HepG2 (cell line): ENCODE measurements at regions not wholly inside any gene's neighbourhood (a gene's known extent, or its start where the extent isn't known, plus 50 kb on each side); places are given as distances from the start of the nearest gene placed in this dataset.

Source experiments
- ATAC-seq: fragments of 200-7000 bp; cut with Tn5 transposase; 3 replicates; pipeline ENCODE4 v1.9.1; 2020; ENCODE audit warnings: mild to moderate bottlenecking, moderate library complexity
- BruUV-seq: library from RNA; stranded (reverse); fragments of 400-500 nt; replicated peaks from 2 replicates; lab custom pipeline; 2021; lab: Mats Ljungman, UMichigan
- CTCF ChIA-PET: fragments of 300-600 bp; formaldehyde crosslinking; extraction: SDS; loops from one replicate; lab custom pipeline; 2021; ENCODE audit warnings: low total read pairs, inconsistent platforms, low intra/inter-chr PET ratio; lab: Yijun Ruan, JAX
- POLR2A ChIA-PET: fragments of 350-600 bp; sonication (Branson Sonifier 250); formaldehyde crosslinking; loops from one replicate; lab custom pipeline; 2020; ENCODE audit warnings: antibody characterized with exemption, inconsistent platforms; lab: Yijun Ruan, JAX
- DNase-seq: peaks from one replicate; pipeline ENCODE4 v3.0.0-alpha.2; 2015; ENCODE audit warnings: low spot score
- FAIRE-seq: peaks from 3 replicates; lab custom pipeline; 2011; peaks lifted over from hg19 to GRCh38; lab: Jason Lieb, UNC
- H2AFZ ChIP-seq: one replicate; pipeline ENCODE4 v1.6.1; 2011; ENCODE audit warnings: low read length, inconsistent platforms
- H3K27ac ChIP-seq: fragments of 300-600 bp; 3 replicates; pipeline ENCODE4 v1.8.0; 2011; ENCODE audit warnings: mixed run types, mild to moderate bottlenecking, mixed read lengths, low read length, inconsistent platforms; ENCODE audit not compliant: insufficient read depth; ENCODE audit errors: extremely low read length
- H3K27me3 ChIP-seq, 2 experiments: fragments of 200-600 bp in 1 of 2; 2 replicates in 1 of 2; 3 replicates in 1 of 2; pipeline versions ENCODE4 v1.6.0 to v1.8.0; 2011; ENCODE audit warnings: low read length in 2 of 2, mild to moderate bottlenecking in 2 of 2, moderate library complexity in 2 of 2, inconsistent platforms in 1 of 2; ENCODE audit not compliant: insufficient read depth in 2 of 2, control insufficient read depth in 1 of 2
- H3K36me3 ChIP-seq, 2 experiments: fragments of 200-600 bp in 1 of 2; replicated peaks in 1 of 2; 2 replicates in 1 of 2; 3 replicates in 1 of 2; pipeline versions ENCODE4 v1.5.1 to v1.8.0; 2011; ENCODE audit warnings: low read length in 2 of 2, inconsistent platforms in 1 of 2; ENCODE audit not compliant: insufficient read depth in 2 of 2, control insufficient read depth in 1 of 2
- H3K4me1 ChIP-seq: 2 replicates; pipeline ENCODE4 v1.5.1; 2012; ENCODE audit warnings: low read length, inconsistent platforms; ENCODE audit not compliant: insufficient read depth
- H3K4me2 ChIP-seq: 2 replicates; pipeline ENCODE4 v1.6.0; 2011; ENCODE audit warnings: low read depth, low read length, inconsistent platforms
- H3K4me3 ChIP-seq, 3 experiments: fragments of 200-600 bp in 1 of 3; sonication (generic), shearing (Covaris generic) in 1 of 3; replicated peaks in 1 of 3; 2 replicates each; pipeline ENCODE4 v1.5.1; 2011 to 2016; ENCODE audit warnings: low read length in 3 of 3, inconsistent platforms in 2 of 3, low read depth in 2 of 3, mild to moderate bottlenecking in 2 of 3, control low read depth in 1 of 3, mixed read lengths in 1 of 3; ENCODE audit not compliant: insufficient read depth in 1 of 3
- H3K79me2 ChIP-seq: one replicate; pipeline ENCODE4 v1.6.1; 2011; ENCODE audit warnings: low read length, inconsistent platforms; ENCODE audit not compliant: insufficient read depth
- H3K9ac ChIP-seq: 2 replicates; pipeline ENCODE4 v1.6.0; 2011; ENCODE audit warnings: mild to moderate bottlenecking, low read depth, low read length, inconsistent platforms; ENCODE audit not compliant: insufficient read depth
- H3K9me3 ChIP-seq: 2 replicates; pipeline ENCODE4 v1.5.1; 2012; ENCODE audit warnings: mild to moderate bottlenecking, low read length
- H4K20me1 ChIP-seq: 2 replicates; pipeline ENCODE4 v1.6.0; 2011; ENCODE audit warnings: inconsistent platforms, mild to moderate bottlenecking, low read length, moderate library complexity; ENCODE audit not compliant: insufficient read depth
- CTCF ChIP-seq: sonication (generic); formaldehyde crosslinking; IDR thresholded peaks from 2 replicates; pipeline ENCODE4 v1.5.0; 2020; ENCODE audit warnings: mild to moderate bottlenecking, missing genetic modification reagents, moderate library complexity
- IRF1 ChIP-seq: sonication (generic); formaldehyde crosslinking; IDR thresholded peaks from 2 replicates; pipeline ENCODE4 v1.4.0; 2020; ENCODE audit warnings: low read depth, mild to moderate bottlenecking, missing genetic modification reagents
- JUND ChIP-seq: sonication (generic); formaldehyde crosslinking; IDR thresholded peaks from 2 replicates; pipeline ENCODE4 v1.8.0; 2022; ENCODE audit warnings: mild to moderate bottlenecking, missing genetic modification reagents
- NR1H2 ChIP-seq: sonication (generic); formaldehyde crosslinking; IDR thresholded peaks from 2 replicates; pipeline ENCODE4 v1.8.1; 2022; ENCODE audit warnings: low read depth, missing genetic modification reagents, borderline replicate concordance
- PCBP2 ChIP-seq: fragments of 200-400 bp; formaldehyde crosslinking; optimal IDR thresholded peaks from 2 replicates; pipeline ENCODE3; 2018; ENCODE audit warnings: low read length, low read depth; ENCODE audit not compliant: poor library complexity, severe bottlenecking
- SALL1 ChIP-seq: sonication (generic); formaldehyde crosslinking; IDR thresholded peaks from 2 replicates; pipeline ENCODE4 v1.8.0; 2022; ENCODE audit warnings: mild to moderate bottlenecking, missing genetic modification reagents
- STAG1 ChIP-seq: sonication (generic); formaldehyde crosslinking; IDR thresholded peaks from 2 replicates; pipeline ENCODE4 v1.4.0; 2020; ENCODE audit warnings: missing genetic modification reagents
- UBTF ChIP-seq: sonication (generic); formaldehyde crosslinking; IDR thresholded peaks from 2 replicates; pipeline ENCODE4 v1.4.0; 2020; ENCODE audit warnings: mild to moderate bottlenecking, missing genetic modification reagents
- WGBS: methylation state at CpG from one replicate; pipeline ENCODE4 v1.1.6; 2017; ENCODE audit warnings: low lambda C conversion rate; 5-methylcytosine and 5-hydroxymethylcytosine counted together
- in situ Hi-C: cut with HindIII; loops from 2 replicates; pipeline ENCODE4 v1.10.0; 2017; ENCODE audit warnings: low pct_unique_long_range_greater_than_20kb; ENCODE audit not compliant: extremely low pct_ligation_motif_present
- intact Hi-C: fragments of 100-400 bp; cut with micrococcal nuclease; formaldehyde crosslinking; loops from one replicate; pipeline ENCODE4 v1.10.0; 2022; ENCODE audit not compliant: unreplicated experiment

- no TSS peak for BruUV-seq
- ATAC-seq (peak; percentile 62), DNase-seq (peak; percentile 16), FAIRE-seq (no peak)
- no peaks in the 10 kb centered on the region for H3K36me3 ChIP-seq
- ChIA-PET POLR2A (no interaction called here), CTCF (no interaction called here)
- peaks cover 33% of the 10 kb centered on the region for H3K4me1 ChIP-seq
- in situ Hi-C loops = no loop called here
- intact Hi-C loops = no loop called here
- no peak overlapping the region for H3K4me3 ChIP-seq
- H4K20me1 ChIP-seq = no peaks in the 10 kb centered on the region
- H3K27ac ChIP-seq = no peak overlapping the region
- no peak overlapping the region for H3K4me2 ChIP-seq
- no peaks in the 10 kb centered on the region for H3K79me2 ChIP-seq
- peaks cover 0 to 2% of the 10 kb centered on the region in 2 experiments; a peak in 1 of 5 replicates for H3K27me3 ChIP-seq
- H2AFZ ChIP-seq = no peak overlapping the region
- no peak overlapping the region for H3K9ac ChIP-seq
- WGBS = 42% methylated on average over 2 of the region's 2 CpGs
- no peaks in the 10 kb centered on the region for H3K9me3 ChIP-seq
- TF ChIP-seq IRF1 (no peak), JUND (no peak), SALL1 (CRISPR knock-in tag) (peak; percentile 13; the same call in 1 of the 2 replicates), NR1H2 (CRISPR knock-in tag) (no peak), PCBP2 (no peak)
- TF ChIP-seq, all 625 proteins: peak for 1
These were observed 265.0 kb upstream of the MARCKS start for GRCh38 chr6:113591896-113592827.

- Histone ChIP-seq H4K20me1 (no peaks in the 10 kb centered on the region), H3K4me2 (no peak overlapping the region), H3K79me2 (no peaks in the 10 kb centered on the region), H3K4me3 (no peak overlapping the region), H3K36me3 (no peaks in the 10 kb centered on the region), H3K9ac (no peak overlapping the region), H3K27ac (no peak overlapping the region), H3K9me3 (no peaks in the 10 kb centered on the region), H2AFZ (no peak overlapping the region), H3K27me3 (peaks cover 0 to 4% of the 10 kb centered on the region in 2 experiments; a peak in 2 of 5 replicates), H3K4me1 (peaks cover 43% of the 10 kb centered on the region)
- intact Hi-C loops = no loop called here
- DNase-seq (peak; percentile 18), ATAC-seq (peak; percentile 55), FAIRE-seq (no peak)
- 54% methylated on average over 1 of the region's 1 CpG for WGBS
- BruUV-seq = no TSS peak
- ChIA-PET POLR2A (no interaction called here), CTCF (no interaction called here)
- no peak for TF ChIP-seq UBTF
- TF ChIP-seq CTCF (CRISPR knock-in tag) = peak; percentile 49
- TF ChIP-seq STAG1 (CRISPR knock-in tag) = peak; percentile 57
- in situ Hi-C loops = no loop called here
These were observed 262.4 kb upstream of the MARCKS start for GRCh38 chr6:113594726-113595125.
